ENCODE measurements at regions not wholly inside any gene's neighbourhood (a gene's known extent, or its start where the extent isn't known, plus 50 kb on each side); places are given as distances from the start of the nearest gene placed in this dataset.

- Mint-ChIP-seq H3K4me1 (peaks cover 0 to 3% (median 3%) of the 10 kb centered on the region in 3 donors), H3K4me3 (no peak overlapping the region), H3K36me3 (no peaks in the 10 kb centered on the region), H3K27me3 (peaks cover 12% of the 10 kb centered on the region), H3K9me3 (peaks cover 0 to 5% (median 0%) of the 10 kb centered on the region in 3 donors), H3K27ac (no peak overlapping the region)
These were observed 150.9 kb upstream of the E2F8 start for GRCh38 chr11:19391652-19392051.

GRCh38 chr11:19391026-19391425 lies 150.3 kb upstream of the E2F8 start:
- Mint-ChIP-seq H3K9me3 (peaks cover 0 to 5% (median 0%) of the 10 kb centered on the region in 3 donors), H3K4me1 (peaks cover 0 to 3% (median 3%) of the 10 kb centered on the region in 3 donors), H3K27ac (no peak overlapping the region), H3K27me3 (peaks cover 11% of the 10 kb centered on the region), H3K4me3 (no peak overlapping the region), H3K36me3 (no peaks in the 10 kb centered on the region)

GRCh38 chr11:19389787-19390303 lies 149.1 kb upstream of the E2F8 start:
- Mint-ChIP-seq H3K36me3 (no peaks in the 10 kb centered on the region), H3K27ac (peak overlapping the region in 1 of 3 donors; percentile 41), H3K9me3 (peaks cover 0 to 5% (median under 1%) of the 10 kb centered on the region in 3 donors), H3K27me3 (peaks cover 11% of the 10 kb centered on the region), H3K4me1 (peaks cover 0 to 3% (median 3%) of the 10 kb centered on the region in 3 donors), H3K4me3 (no peak overlapping the region)

- H3K4me3 Mint-ChIP-seq = no peak overlapping the region
- peaks cover 13% of the 10 kb centered on the region for H3K27me3 Mint-ChIP-seq
- H3K9me3 Mint-ChIP-seq = peaks cover 0 to 3% (median 0%) of the 10 kb centered on the region in 3 donors
- no peaks in the 10 kb centered on the region for H3K4me1 Mint-ChIP-seq
- no peak overlapping the region for H3K27ac Mint-ChIP-seq
- no peaks in the 10 kb centered on the region for H3K36me3 Mint-ChIP-seq
These were observed 141.4 kb upstream of the E2F8 start for GRCh38 chr11:19382131-19382611.

- Mint-ChIP-seq H3K4me3 (no peak overlapping the region), H3K27ac (no peak overlapping the region), H3K9me3 (peaks cover 0 to 3% (median 0%) of the 10 kb centered on the region in 3 donors), H3K36me3 (peaks cover 1% of the 10 kb centered on the region), H3K4me1 (no peaks in the 10 kb centered on the region), H3K27me3 (peaks cover 8% of the 10 kb centered on the region)
These were observed 139.6 kb upstream of the E2F8 start for GRCh38 chr11:19380375-19380774.

GRCh38 chr11:19379465-19379864 lies 138.7 kb upstream of the E2F8 start:
- H3K9me3 Mint-ChIP-seq = no peaks in the 10 kb centered on the region
- no peak overlapping the region for H3K4me3 Mint-ChIP-seq
- peak overlapping the region in 1 of 3 donors; percentile 11 for H3K27ac Mint-ChIP-seq
- peaks cover 1% of the 10 kb centered on the region for H3K36me3 Mint-ChIP-seq
- H3K4me1 Mint-ChIP-seq = no peaks in the 10 kb centered on the region
- H3K27me3 Mint-ChIP-seq = peaks cover 10% of the 10 kb centered on the region

GRCh38 chr11:19378814-19379213 lies 138.1 kb upstream of the E2F8 start:
- Mint-ChIP-seq H3K4me1 (no peaks in the 10 kb centered on the region), H3K36me3 (peaks cover 1% of the 10 kb centered on the region), H3K27me3 (peaks cover 10% of the 10 kb centered on the region)

GRCh38 chr11:19377881-19378280 lies 137.1 kb upstream of the E2F8 start:
- H3K27ac Mint-ChIP-seq = no peak overlapping the region
- H3K9me3 Mint-ChIP-seq = no peaks in the 10 kb centered on the region
- H3K4me3 Mint-ChIP-seq = peak overlapping the region in 1 of 4 donors; percentile 24
- H3K27me3 Mint-ChIP-seq = peaks cover 11% of the 10 kb centered on the region
- H3K36me3 Mint-ChIP-seq = peaks cover 1% of the 10 kb centered on the region
- H3K4me1 Mint-ChIP-seq = no peaks in the 10 kb centered on the region

More at GRCh38 chr11:19378814-19379213, 138.1 kb upstream of the E2F8 start:
- no peak overlapping the region for H3K4me3 Mint-ChIP-seq
- peak overlapping the region in 1 of 3 donors; percentile 57 for H3K27ac Mint-ChIP-seq
- no peaks in the 10 kb centered on the region for H3K9me3 Mint-ChIP-seq

- Mint-ChIP-seq H3K4me1 (no peaks in the 10 kb centered on the region), H3K27me3 (peaks cover 5% of the 10 kb centered on the region), H3K4me3 (no peak overlapping the region), H3K36me3 (peaks cover 1% of the 10 kb centered on the region), H3K9me3 (no peaks in the 10 kb centered on the region), H3K27ac (no peak overlapping the region)
These were observed 134.7 kb upstream of the E2F8 start for GRCh38 chr11:19375440-19375839.

GRCh38 chr11:19374151-19374569 lies 133.4 kb upstream of the E2F8 start:
- Mint-ChIP-seq H3K27me3 (peaks cover 5% of the 10 kb centered on the region), H3K9me3 (no peaks in the 10 kb centered on the region), H3K4me3 (no peak overlapping the region), H3K27ac (no peak overlapping the region), H3K4me1 (peaks cover 0 to 2% (median 0%) of the 10 kb centered on the region in 3 donors), H3K36me3 (peaks cover 1% of the 10 kb centered on the region)

GRCh38 chr11:19372381-19372780 lies 131.6 kb upstream of the E2F8 start:
- Mint-ChIP-seq H3K36me3 (peaks cover 1% of the 10 kb centered on the region), H3K9me3 (no peaks in the 10 kb centered on the region), H3K27ac (no peak overlapping the region), H3K4me3 (no peak overlapping the region), H3K4me1 (peaks cover 0 to 2% (median 0%) of the 10 kb centered on the region in 3 donors), H3K27me3 (peaks cover 5% of the 10 kb centered on the region)

- H3K27me3 Mint-ChIP-seq = peaks cover 5% of the 10 kb centered on the region
- H3K4me1 Mint-ChIP-seq = peaks cover 0 to 5% (median 0%) of the 10 kb centered on the region in 3 donors
- no peak overlapping the region for H3K27ac Mint-ChIP-seq
- H3K4me3 Mint-ChIP-seq = no peak overlapping the region
- no peaks in the 10 kb centered on the region for H3K9me3 Mint-ChIP-seq
- H3K36me3 Mint-ChIP-seq = no peaks in the 10 kb centered on the region
These were observed 129.5 kb upstream of the E2F8 start for GRCh38 chr11:19370100-19370861.

- Mint-ChIP-seq H3K27me3 (peaks cover 4% of the 10 kb centered on the region), H3K36me3 (no peaks in the 10 kb centered on the region), H3K4me1 (peaks cover 0 to 5% (median 0%) of the 10 kb centered on the region in 3 donors), H3K9me3 (no peaks in the 10 kb centered on the region), H3K4me3 (no peak overlapping the region), H3K27ac (no peak overlapping the region)
These were observed 128.1 kb upstream of the E2F8 start for GRCh38 chr11:19368726-19369375.

- Mint-ChIP-seq H3K27ac (no peak overlapping the region), H3K27me3 (peaks cover 4% of the 10 kb centered on the region), H3K4me3 (no peak overlapping the region)
These were observed 126.4 kb upstream of the E2F8 start for GRCh38 chr11:19366992-19367709.

More at GRCh38 chr11:19366992-19367709, 126.4 kb upstream of the E2F8 start:
- Mint-ChIP-seq H3K4me1 (peaks cover 0 to 5% (median 0%) of the 10 kb centered on the region in 3 donors), H3K9me3 (no peaks in the 10 kb centered on the region), H3K36me3 (no peaks in the 10 kb centered on the region)
